ENCODE measurements at regions not wholly inside any gene's neighbourhood (a gene's known extent, or its start where the extent isn't known, plus 50 kb on each side); places are given as distances from the start of the nearest gene placed in this dataset.

- no peak for DNase-seq
Observed at GRCh38 chr10:9189448-9189847, 1135.0 kb downstream of the GATA3 start.

GRCh38 chr10:9193120-9193519, 1138.6 kb downstream of the GATA3 start:
- DNase-seq: no peak

GRCh38 chr10:9195385-9195784, 1140.9 kb downstream of the GATA3 start:
- no peak for DNase-seq

- DNase-seq: no peak
Observed at GRCh38 chr10:9198611-9199010, 1144.1 kb downstream of the GATA3 start.

GRCh38 chr10:9205558-9205957, 1151.1 kb downstream of the GATA3 start:
- DNase-seq: no peak

- DNase-seq: peak; percentile 66
Observed at GRCh38 chr10:9209105-9209798, 1154.8 kb downstream of the GATA3 start.

- DNase-seq: no peak
Observed at GRCh38 chr10:9211228-9211627, 1156.7 kb downstream of the GATA3 start.

- DNase-seq: no peak
Observed at GRCh38 chr10:9214618-9215017, 1160.1 kb downstream of the GATA3 start.

- DNase-seq: no peak
Observed at GRCh38 chr10:9215121-9215520, 1160.6 kb downstream of the GATA3 start.

GRCh38 chr10:9219860-9220259, 1165.4 kb downstream of the GATA3 start:
- no peak for DNase-seq

GRCh38 chr10:9222917-9223316, 1168.4 kb downstream of the GATA3 start:
- no peak for DNase-seq

GRCh38 chr10:9227679-9228365, 1173.3 kb downstream of the GATA3 start:
- no peak for DNase-seq

GRCh38 chr10:9228771-9229170, 1174.3 kb downstream of the GATA3 start:
- DNase-seq: no peak

GRCh38 chr10:9229702-9230244, 1175.3 kb downstream of the GATA3 start:
- no peak for DNase-seq

GRCh38 chr10:9230625-9231024, 1176.1 kb downstream of the GATA3 start:
- no peak for DNase-seq

- DNase-seq: no peak
Observed at GRCh38 chr10:9234191-9234590, 1179.7 kb downstream of the GATA3 start.

- DNase-seq: no peak
Observed at GRCh38 chr10:9238041-9238440, 1183.6 kb downstream of the GATA3 start.

- no peak for DNase-seq
Observed at GRCh38 chr10:9239298-9239697, 1184.8 kb downstream of the GATA3 start.

- DNase-seq: no peak
Observed at GRCh38 chr10:9243941-9244411, 1189.5 kb downstream of the GATA3 start.

GRCh38 chr10:9244864-9245263, 1190.4 kb downstream of the GATA3 start:
- no peak for DNase-seq

GRCh38 chr10:9253121-9253520, 1198.6 kb downstream of the GATA3 start:
- DNase-seq: peak; percentile 4

- no peak for DNase-seq
Observed at GRCh38 chr10:9254353-9254752, 1199.9 kb downstream of the GATA3 start.

GRCh38 chr10:9260690-9261089, 1206.2 kb downstream of the GATA3 start:
- DNase-seq: no peak

GRCh38 chr10:9262770-9263169, 1208.3 kb downstream of the GATA3 start:
- DNase-seq: no peak

Data from hematopoietic multipotent progenitor cell treated with erythropoietin and hydrocortisone succinate and interleukin-3 and kit ligand, for 8 days (in vitro differentiated cells).